Natural killer cell (primary cell): ENCODE measurements at regions not wholly inside any gene's neighbourhood (a gene's known extent, or its start where the extent isn't known, plus 50 kb on each side); places are given as distances from the start of the nearest gene placed in this dataset.

Experiments
- ATAC-seq, 3 donors: fragments of 150-1000 bp in 2 of 3; fragments of 200-7000 bp in 1 of 3; cut with Tn5 transposase; 1 replicate in 1 of 3; 2 replicates in 2 of 3; pipeline ENCODE4 v1.10.0; 2021; ENCODE audit warnings: mild to moderate bottlenecking in 2 of 3, moderate library complexity in 2 of 3
- DNase-seq, 2 donors: peaks; one replicate each; pipeline versions ENCODE4 v3.0.0 to v3.0.0-alpha.2; 2013 to 2021; ENCODE audit warnings: mixed read lengths in 1 of 2
- H3K27ac ChIP-seq: one replicate; pipeline ENCODE4 v1.5.1; 2013; ENCODE audit warnings: mild to moderate bottlenecking, low read length
- H3K27me3 ChIP-seq: one replicate; pipeline ENCODE4 v1.6.1; 2013; ENCODE audit warnings: low read length; ENCODE audit not compliant: control insufficient read depth, insufficient read depth
- H3K36me3 ChIP-seq: one replicate; pipeline ENCODE4 v1.6.1; 2013; ENCODE audit warnings: low read length; ENCODE audit not compliant: control insufficient read depth, insufficient read depth
- H3K4me1 ChIP-seq: one replicate; pipeline ENCODE4 v1.6.1; 2013; ENCODE audit warnings: low read length; ENCODE audit not compliant: control insufficient read depth, insufficient read depth
- H3K4me3 ChIP-seq: one replicate; pipeline ENCODE4 v1.5.1; 2013; ENCODE audit warnings: low read length
- H3K9me3 ChIP-seq: one replicate; pipeline ENCODE4 v1.6.1; 2013; ENCODE audit warnings: low read length; ENCODE audit not compliant: control insufficient read depth, insufficient read depth
- H3K27ac Mint-ChIP-seq, 2 donors: one replicate each; pipeline ENCODE4 v1.8.0; 2022; ENCODE audit warnings: mild to moderate bottlenecking in 2 of 2, mixed read lengths in 2 of 2, moderate library complexity in 1 of 2
- H3K27me3 Mint-ChIP-seq, 2 donors: one replicate each; pipeline ENCODE4 v1.8.0; 2022; ENCODE audit warnings: low read depth in 2 of 2, mixed read lengths in 2 of 2
- H3K36me3 Mint-ChIP-seq: one replicate; pipeline ENCODE4 v1.8.0; 2022; ENCODE audit warnings: mixed read lengths
- H3K4me1 Mint-ChIP-seq, 2 donors: one replicate each; pipeline ENCODE4 v1.8.0; 2022; ENCODE audit warnings: mixed read lengths in 2 of 2
- H3K4me3 Mint-ChIP-seq: one replicate; pipeline ENCODE4 v1.8.0; 2022; ENCODE audit warnings: mild to moderate bottlenecking, moderate library complexity, mixed read lengths
- H3K9me3 Mint-ChIP-seq, 2 donors: one replicate each; pipeline ENCODE4 v1.8.0; 2022; ENCODE audit warnings: mixed read lengths in 2 of 2
- CTCF ChIP-seq: fragments of 200-600 bp; IDR thresholded peaks from one replicate; pipeline ENCODE4 v1.8.0; 2022; ENCODE audit warnings: antibody characterized with exemption
- WGBS: methylation state at CpG from one replicate; pipeline ENCODE4 v1.1.7; 2013; ENCODE audit warnings: missing lambda C conversion rate; ENCODE audit not compliant: insufficient coverage; 5-methylcytosine and 5-hydroxymethylcytosine counted together
- intact Hi-C: fragments of 100-400 bp; cut with micrococcal nuclease; formaldehyde crosslinking; loops from one replicate; pipeline ENCODE4 v1.14.2; 2022

- Mint-ChIP-seq H3K27me3 (peaks cover 62 to 83% of the 10 kb centered on the region in 2 donors), H3K27ac (no peak overlapping the region), H3K9me3 (no peaks in the 10 kb centered on the region), H3K4me3 (no peak overlapping the region), H3K36me3 (no peaks in the 10 kb centered on the region), H3K4me1 (no peaks in the 10 kb centered on the region)
- Histone ChIP-seq H3K36me3 (no peaks in the 10 kb centered on the region), H3K4me3 (no peak overlapping the region), H3K27ac (no peak overlapping the region), H3K4me1 (no peaks in the 10 kb centered on the region), H3K9me3 (no peaks in the 10 kb centered on the region), H3K27me3 (peaks cover 47% of the 10 kb centered on the region)
- ATAC-seq (no peak), DNase-seq (no peak)
- intact Hi-C loops = no loop called here
- TF ChIP-seq CTCF = no peak
- 81% methylated on average over 1 of the region's 2 CpGs for WGBS
These were observed 85.8 kb upstream of the IFNE start for GRCh38 chr9:21567926-21568325.

GRCh38 chr9:21568484-21568883, 86.4 kb upstream of the IFNE start:
- 79% methylated on average over 2 of the region's 3 CpGs for WGBS
- Mint-ChIP-seq H3K27me3 (peaks cover 64 to 86% of the 10 kb centered on the region in 2 donors), H3K9me3 (no peaks in the 10 kb centered on the region), H3K27ac (no peak overlapping the region), H3K4me1 (no peaks in the 10 kb centered on the region), H3K36me3 (no peaks in the 10 kb centered on the region), H3K4me3 (no peak overlapping the region)
- DNase-seq (no peak), ATAC-seq (no peak)
- Histone ChIP-seq H3K4me1 (no peaks in the 10 kb centered on the region), H3K27me3 (peaks cover 52% of the 10 kb centered on the region), H3K9me3 (no peaks in the 10 kb centered on the region), H3K36me3 (no peaks in the 10 kb centered on the region), H3K4me3 (no peak overlapping the region), H3K27ac (no peak overlapping the region)
- TF ChIP-seq CTCF = no peak
- intact Hi-C loops = no loop called here

- TF ChIP-seq CTCF = no peak
- no peaks in the 10 kb centered on the region for H3K4me1 Mint-ChIP-seq
- H3K9me3 ChIP-seq = no peaks in the 10 kb centered on the region
- H3K27ac Mint-ChIP-seq = no peak overlapping the region
- no peaks in the 10 kb centered on the region for H3K9me3 Mint-ChIP-seq
- no peak for DNase-seq
- intact Hi-C loops = no loop called here
- no peak for ATAC-seq
- WGBS = no CpG with 5 or more reads among the region's 1 CpG
- H3K4me1 ChIP-seq = no peaks in the 10 kb centered on the region
- no peaks in the 10 kb centered on the region for H3K36me3 Mint-ChIP-seq
- no peak overlapping the region for H3K27ac ChIP-seq
- H3K36me3 ChIP-seq = no peaks in the 10 kb centered on the region
- peaks cover 50% of the 10 kb centered on the region for H3K27me3 ChIP-seq
- H3K4me3 Mint-ChIP-seq = no peak overlapping the region
- H3K4me3 ChIP-seq = no peak overlapping the region
- peaks cover 60 to 84% of the 10 kb centered on the region in 2 donors for H3K27me3 Mint-ChIP-seq
These were observed 87.6 kb upstream of the IFNE start for GRCh38 chr9:21569721-21570120.

GRCh38 chr9:21570643-21571275, 88.6 kb upstream of the IFNE start:
- Mint-ChIP-seq H3K9me3 (no peaks in the 10 kb centered on the region), H3K27ac (no peak overlapping the region), H3K36me3 (no peaks in the 10 kb centered on the region), H3K4me1 (no peaks in the 10 kb centered on the region), H3K4me3 (no peak overlapping the region), H3K27me3 (peaks cover 55 to 85% of the 10 kb centered on the region in 2 donors)
- Histone ChIP-seq H3K27ac (no peak overlapping the region), H3K4me3 (no peak overlapping the region), H3K4me1 (no peaks in the 10 kb centered on the region), H3K9me3 (no peaks in the 10 kb centered on the region), H3K36me3 (no peaks in the 10 kb centered on the region), H3K27me3 (peaks cover 51% of the 10 kb centered on the region)
- 94% methylated on average over 5 of the region's 5 CpGs for WGBS
- DNase-seq (no peak), ATAC-seq (no peak)
- no peak for TF ChIP-seq CTCF
- intact Hi-C loops = no loop called here
